IPS-18c (cell line): ENCODE measurements at regions not wholly inside any gene's neighbourhood (a gene's known extent, or its start where the extent isn't known, plus 50 kb on each side); places are given as distances from the start of the nearest gene placed in this dataset.

Source experiments
- H3K4me3 ChIP-seq: 2 replicates; pipeline ENCODE4 v1.7.0; 2013; ENCODE audit warnings: low read depth, mild to moderate bottlenecking, low read length, moderate library complexity; ENCODE audit not compliant: insufficient read depth
- H3K9me3 ChIP-seq: one replicate; pipeline ENCODE4 v1.6.1; 2013; ENCODE audit warnings: mild to moderate bottlenecking, low read length, moderate library complexity; ENCODE audit not compliant: control insufficient read depth, insufficient read depth

DNA sequence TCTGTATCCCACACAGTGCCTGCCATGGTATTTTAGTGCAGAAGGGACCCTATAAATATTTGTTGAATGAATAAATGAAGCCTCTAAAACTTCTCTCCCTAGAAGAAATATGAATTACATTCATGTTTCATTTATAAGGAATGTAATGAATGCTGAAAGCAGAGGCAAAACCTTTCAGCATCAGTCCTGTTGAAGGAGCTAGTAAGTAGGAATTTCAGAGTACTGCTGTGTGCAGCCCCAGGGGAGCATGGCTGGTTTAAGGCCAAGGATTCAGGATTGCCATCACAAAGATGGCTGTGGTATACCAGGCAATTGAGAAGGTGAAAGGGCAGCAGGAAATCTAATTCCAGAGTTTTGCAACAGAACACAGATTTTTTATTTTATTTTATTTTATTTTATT lies 1131.4 kb downstream of the IGSF11 start:
- Histone ChIP-seq H3K4me3 (no peak overlapping the region), H3K9me3 (no peaks in the 10 kb centered on the region)

DNA sequence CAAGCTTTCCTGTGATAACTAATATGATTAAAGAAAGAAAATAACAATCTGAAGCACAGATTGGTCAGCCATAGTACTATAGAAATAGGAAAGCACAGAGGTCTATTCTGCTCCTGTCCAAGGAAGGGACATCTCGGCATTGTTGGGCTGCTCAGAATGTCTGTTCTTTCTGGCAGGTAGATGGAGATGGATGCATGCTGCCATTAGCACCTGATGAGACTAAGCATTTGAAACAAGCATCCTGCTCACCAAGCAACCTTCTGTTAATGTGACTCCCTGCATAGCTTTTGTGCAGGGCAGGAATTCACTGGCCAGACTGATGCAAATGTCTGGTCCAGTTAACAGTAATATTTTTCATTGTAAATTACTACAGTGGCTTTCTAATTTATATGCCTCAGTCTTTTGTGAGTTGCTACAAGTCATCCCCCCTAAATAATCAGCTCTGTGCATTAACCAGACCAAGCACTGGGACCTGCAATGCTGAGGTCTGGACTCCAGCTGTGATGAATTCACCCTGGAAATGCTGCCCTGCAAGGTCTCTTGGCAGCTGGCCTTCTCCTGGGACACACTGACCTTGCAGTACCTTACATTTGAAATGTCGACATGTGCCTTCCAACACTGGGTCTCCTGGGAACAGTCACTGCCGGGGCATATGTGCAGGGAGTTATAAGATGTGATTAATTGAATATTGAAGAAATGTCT lies 1123.7 kb downstream of the IGSF11 start:
- H3K9me3 ChIP-seq = no peaks in the 10 kb centered on the region
- no peak overlapping the region for H3K4me3 ChIP-seq

DNA sequence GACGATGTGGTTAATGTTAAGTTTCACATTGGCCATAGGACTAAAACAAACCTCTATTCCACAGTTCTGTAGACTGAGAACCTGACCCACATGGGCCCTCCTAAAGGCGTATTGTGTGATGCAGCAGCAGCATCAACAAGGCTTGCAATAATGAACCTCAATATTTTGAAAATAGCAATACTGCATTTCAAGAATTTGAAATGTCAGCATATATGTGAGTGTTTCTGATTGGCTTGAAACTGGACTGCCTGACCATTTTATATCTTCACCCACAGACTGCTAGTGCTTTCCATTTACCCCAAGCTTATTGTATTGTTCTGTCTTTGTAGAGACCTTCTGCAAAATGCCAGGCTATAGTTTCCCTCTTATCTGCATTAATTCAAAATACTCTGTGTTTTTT lies 1122.3 kb downstream of the IGSF11 start:
- Histone ChIP-seq H3K9me3 (no peaks in the 10 kb centered on the region), H3K4me3 (no peak overlapping the region)

DNA sequence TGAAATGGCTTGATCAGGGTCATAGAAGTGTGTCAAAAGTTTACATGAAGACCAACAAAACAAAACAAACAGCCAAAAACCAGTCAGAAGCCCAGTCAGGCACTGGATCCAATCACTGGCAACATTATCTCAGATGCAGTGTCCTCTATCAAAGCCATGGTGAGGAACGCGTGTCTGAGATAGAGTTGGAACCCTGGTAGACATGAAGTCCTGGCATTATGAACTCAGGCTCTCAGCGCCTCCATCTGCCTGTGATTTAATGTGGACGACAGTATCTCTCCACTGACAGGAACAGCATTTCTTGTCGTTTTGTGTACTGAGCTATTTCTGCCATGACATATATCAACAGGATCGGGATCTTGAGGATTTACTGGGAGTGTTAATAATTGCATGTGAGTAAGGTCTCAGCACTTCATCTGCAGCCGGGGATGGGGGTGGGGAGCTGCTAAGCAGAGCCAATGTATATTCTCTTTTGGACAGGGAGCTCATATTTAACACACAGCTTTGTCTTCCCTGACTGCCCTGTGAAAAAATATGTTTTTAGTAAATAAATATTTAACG lies 1120.0 kb downstream of the IGSF11 start:
- H3K4me3 ChIP-seq = no peak overlapping the region
- no peaks in the 10 kb centered on the region for H3K9me3 ChIP-seq

DNA sequence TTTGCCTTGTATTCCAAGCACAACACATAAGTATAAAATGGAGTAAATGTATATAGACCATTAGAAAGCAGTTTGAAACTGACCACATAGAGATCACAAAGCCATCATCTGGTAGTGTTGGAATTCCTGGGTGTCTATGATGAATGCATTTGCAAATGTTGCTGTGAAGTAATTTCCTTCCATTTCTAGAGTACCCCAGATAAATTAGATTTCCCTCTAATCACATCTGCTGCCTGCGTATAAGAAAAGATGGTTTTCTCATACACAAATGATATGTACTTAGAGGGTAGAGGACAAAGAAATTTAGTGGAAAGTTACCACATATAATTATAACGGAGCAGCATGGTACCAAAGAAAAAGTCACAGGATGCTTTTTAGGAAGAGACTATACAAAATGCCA lies 1117.8 kb downstream of the IGSF11 start:
- Histone ChIP-seq H3K4me3 (no peak overlapping the region), H3K9me3 (no peaks in the 10 kb centered on the region)

DNA sequence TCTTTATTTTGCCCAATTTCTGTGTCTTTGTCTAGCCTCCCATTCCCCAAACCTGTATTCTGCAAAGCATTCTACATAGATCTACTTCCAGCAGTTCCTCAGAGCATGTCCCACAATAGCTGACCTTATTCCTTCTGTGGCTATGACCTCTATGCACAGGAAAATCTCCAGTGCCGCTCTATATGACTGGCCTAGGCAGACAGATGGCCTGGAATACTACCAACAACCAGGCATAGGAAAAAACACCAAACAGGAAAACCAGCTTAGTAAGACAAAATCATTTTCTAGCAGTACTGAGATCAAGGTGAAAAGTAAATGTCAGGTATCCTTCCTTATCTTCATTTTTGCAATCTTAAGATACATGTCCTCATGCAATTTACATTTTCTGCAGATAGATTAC lies 1115.0 kb downstream of the IGSF11 start:
- no peak overlapping the region for H3K4me3 ChIP-seq
- no peaks in the 10 kb centered on the region for H3K9me3 ChIP-seq

DNA sequence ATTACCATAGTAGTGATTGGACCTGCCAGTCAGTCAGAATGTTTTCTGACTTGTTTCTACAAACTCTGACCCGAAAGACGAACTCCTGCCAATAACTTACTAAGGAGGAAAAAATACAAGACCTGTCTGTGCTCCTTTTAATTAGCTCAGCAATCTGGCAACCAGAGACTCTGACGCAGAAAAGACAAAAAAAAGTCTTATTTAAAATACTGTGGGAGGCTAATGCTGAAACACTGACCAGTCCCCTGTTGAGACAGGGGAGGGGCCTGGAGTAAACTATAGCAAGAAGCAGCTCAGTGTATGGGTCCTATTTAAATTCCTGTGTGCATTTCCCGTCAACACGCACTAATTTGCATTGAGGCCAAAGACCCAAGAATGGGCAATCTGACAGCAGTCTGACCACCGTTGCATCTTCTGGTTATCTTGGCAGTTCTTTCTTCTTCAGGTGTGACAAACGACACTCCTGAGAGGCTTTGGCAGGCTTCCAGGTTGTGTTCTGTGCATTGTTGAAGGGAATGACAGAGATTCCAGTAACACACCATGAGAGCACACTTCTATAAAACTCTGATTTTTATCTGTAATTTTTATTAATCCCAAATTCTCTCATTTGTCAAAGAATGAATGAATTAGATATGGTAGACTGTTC lies 1114.3 kb downstream of the IGSF11 start:
- Histone ChIP-seq H3K9me3 (no peaks in the 10 kb centered on the region), H3K4me3 (no peak overlapping the region)

DNA sequence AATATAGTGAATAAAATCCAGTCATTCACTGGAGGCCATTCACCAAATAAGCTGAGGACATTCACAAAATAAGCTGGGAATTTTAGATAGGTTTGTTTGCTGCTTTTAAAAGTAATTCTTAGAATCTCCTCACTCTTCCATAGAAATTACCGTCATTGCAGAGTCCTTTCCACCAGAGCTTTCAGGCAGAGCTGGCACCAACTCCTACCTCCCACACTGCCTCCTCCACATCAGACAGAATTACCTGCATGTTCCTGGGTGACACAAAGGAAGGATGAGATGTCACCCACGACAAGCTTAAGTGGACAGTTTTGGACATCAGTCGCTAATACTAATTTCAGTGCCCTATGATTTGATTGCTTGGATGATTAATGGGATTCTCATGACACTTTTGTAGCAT lies 1113.2 kb downstream of the IGSF11 start:
- H3K4me3 ChIP-seq = no peak overlapping the region
- no peaks in the 10 kb centered on the region for H3K9me3 ChIP-seq

DNA sequence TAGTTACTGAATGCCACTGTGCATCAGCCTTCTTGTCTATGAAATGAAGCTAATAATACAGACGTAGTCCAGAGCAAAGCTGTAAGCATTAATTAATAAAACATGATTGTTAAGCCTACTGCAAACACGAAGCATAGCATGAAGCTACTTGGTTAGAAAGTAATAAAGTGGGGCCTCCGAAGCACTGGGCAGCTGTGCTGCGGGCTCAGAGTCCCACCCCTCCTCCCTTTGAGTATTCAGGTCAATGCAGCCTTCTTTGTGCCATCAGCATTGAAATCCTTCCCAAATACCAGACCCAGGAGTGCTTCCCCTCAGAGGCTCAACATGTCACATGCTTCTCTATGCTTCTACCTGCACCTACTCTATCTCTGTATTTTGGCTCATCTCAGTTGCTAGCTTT lies 1112.6 kb downstream of the IGSF11 start:
- no peaks in the 10 kb centered on the region for H3K9me3 ChIP-seq

DNA sequence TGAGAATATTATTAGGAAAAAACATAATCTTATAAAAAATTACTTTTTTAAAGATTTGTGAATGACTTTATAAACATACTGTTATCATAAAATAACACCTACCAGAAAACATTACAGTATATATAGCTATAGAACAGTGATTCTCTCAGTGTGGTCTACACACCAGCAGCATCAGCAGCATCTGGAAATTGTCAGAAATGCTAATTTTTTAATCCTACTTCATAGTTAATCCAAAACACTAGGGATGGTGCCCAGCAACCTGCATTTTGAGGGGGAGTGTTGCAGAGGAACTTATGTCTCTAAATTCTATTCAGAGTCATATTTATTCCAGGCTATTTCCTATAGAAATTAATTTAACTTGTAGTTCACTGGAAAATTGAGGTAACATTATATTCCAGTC lies 1107.8 kb downstream of the IGSF11 start:
- Histone ChIP-seq H3K9me3 (no peaks in the 10 kb centered on the region), H3K4me3 (no peak overlapping the region)

More for the DNA sequence above, 1112.6 kb downstream of the IGSF11 start:
- no peak overlapping the region for H3K4me3 ChIP-seq

DNA sequence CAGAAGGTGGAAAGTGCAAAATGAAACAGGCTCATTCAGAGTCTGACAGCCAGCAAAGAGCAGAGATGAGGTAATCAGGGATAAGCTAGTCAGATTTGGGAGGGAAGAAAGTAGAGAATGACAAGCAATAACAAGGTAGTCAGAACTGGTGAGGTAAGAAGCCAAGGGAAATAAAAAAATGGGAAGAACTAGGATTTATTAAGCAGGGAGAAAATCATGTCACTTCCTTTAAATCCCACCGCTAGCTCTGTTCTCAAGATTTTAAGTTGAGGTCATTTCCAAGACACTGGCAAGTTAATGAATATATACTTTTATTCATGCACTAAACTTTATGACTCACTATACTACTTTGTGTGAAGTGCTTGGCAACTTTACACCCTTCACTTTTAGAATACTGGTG lies 1106.8 kb downstream of the IGSF11 start:
- Histone ChIP-seq H3K9me3 (no peaks in the 10 kb centered on the region), H3K4me3 (no peak overlapping the region)

DNA sequence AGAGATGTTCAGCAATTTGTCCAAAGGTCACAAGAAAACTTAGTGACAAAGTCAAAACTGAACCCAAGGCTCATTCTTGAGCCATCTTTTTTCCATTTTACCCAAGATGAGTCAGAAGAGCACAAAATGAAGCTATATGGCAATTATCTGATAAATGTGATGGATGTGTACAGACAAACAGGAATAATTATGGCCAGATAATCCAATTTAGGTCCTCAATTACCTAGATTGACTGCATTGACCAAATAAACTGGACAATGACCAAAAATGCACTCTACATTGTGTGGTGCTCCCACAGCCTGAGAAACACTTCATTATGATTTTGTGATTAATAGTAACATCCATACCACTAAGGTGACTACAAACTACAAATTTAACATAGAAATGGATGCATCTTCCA lies 1105.8 kb downstream of the IGSF11 start:
- Histone ChIP-seq H3K4me3 (no peak overlapping the region), H3K9me3 (no peaks in the 10 kb centered on the region)

DNA sequence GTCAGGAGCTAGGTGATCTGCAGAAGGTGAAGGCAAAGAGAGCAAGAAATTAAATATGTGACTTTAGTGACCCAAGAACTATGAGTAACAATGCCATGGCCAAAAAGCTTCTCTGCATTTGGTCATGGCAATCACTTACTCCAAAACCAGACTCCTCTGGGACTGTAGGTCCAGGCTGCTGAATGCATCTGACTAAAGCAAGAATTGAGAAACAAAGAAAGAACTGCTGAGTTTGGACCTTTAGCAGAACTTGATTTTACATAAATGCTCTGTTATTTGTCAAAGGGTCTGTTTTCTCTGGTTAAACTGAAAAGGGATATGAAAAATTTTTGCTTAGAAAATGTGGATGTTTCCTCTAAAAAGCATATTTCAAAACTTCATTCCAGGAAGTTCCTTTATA lies 1102.2 kb downstream of the IGSF11 start:
- H3K9me3 ChIP-seq = no peaks in the 10 kb centered on the region
- no peak overlapping the region for H3K4me3 ChIP-seq

DNA sequence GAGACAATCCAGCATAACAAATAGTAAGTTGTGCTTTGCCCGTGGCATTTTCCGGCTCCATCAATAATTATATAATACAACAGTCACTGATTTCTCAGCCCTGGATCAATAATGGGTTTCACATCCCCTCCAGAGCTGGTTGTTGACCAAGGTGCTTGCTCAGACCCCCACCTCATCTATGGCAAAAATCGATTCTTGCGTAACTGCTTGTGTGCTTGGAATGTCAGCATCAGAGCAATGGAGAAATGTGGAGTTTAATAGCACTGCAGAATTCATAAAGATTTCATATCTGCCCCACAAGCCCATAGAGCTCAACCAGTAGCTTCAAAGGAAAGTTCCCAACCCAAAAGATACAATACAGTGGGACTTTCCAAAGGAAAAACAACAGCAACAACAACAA lies 1098.5 kb downstream of the IGSF11 start:
- Histone ChIP-seq H3K4me3 (no peak overlapping the region), H3K9me3 (no peaks in the 10 kb centered on the region)

DNA sequence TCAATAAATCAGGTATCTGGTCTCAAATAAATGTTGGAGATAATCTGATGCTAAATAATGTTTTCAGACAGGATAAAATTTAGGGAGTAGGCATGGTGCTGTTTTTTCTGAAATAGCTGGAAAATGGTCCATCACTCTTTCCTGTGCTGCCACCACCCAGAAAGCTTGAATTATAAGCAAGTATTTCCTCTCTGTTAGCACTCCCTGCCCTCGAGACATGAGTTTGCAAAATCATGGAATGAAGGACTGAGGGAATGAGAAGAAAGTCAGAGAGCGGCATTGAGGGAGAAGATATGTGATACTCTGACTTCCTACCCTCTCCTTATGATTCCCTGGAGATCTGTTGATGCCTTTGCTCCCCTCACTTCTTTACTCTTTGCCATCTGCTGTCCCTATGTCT lies 1095.7 kb downstream of the IGSF11 start:
- Histone ChIP-seq H3K4me3 (no peak overlapping the region), H3K9me3 (no peaks in the 10 kb centered on the region)

DNA sequence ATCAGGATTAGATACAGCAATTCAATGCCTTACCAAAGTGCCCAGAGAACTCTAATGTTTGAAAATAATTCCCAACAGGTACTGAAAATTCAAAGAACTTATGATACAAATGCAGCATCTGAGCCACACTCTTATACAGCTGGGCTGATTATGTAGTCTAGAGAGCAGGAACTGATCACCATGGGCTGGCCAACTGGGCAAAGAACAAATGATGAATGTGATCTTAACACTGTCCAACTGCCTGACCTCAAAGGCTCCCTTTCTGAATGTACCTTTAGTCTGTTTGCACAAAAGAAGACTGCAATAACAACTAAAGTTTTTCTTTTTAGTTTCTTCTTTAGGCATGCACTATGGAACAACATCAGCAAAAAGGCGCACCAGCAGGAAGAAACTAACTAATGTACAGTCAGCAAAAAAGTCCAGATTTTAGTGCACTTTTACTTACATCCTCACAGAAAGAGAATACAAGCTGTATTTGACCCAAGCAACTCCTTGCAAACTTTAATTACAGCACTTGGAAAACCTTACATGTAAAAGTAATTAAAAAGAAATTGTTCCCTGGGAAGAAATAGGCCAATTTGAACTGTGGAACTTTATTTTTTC lies 1095.1 kb downstream of the IGSF11 start:
- Histone ChIP-seq H3K4me3 (no peak overlapping the region), H3K9me3 (no peaks in the 10 kb centered on the region)

DNA sequence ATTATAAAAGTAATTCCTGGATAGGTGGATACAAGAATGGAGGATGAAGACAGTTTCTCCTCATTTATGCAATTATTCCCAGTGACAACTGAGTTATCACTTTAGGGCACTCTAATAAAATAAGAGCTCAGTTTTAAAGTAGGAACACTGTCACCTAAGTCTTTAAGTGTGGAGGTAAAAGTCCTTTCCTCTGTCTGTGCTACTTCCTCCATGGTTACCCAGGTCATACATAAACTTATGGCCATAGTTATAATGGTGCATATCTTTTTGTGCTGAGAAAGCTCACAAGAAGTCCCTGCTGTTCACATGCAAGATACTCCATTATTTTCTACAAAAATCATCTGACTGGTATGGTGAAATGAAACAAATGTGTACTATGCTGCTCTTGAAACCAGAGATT lies 1093.6 kb downstream of the IGSF11 start:
- Histone ChIP-seq H3K4me3 (no peak overlapping the region), H3K9me3 (no peaks in the 10 kb centered on the region)

DNA sequence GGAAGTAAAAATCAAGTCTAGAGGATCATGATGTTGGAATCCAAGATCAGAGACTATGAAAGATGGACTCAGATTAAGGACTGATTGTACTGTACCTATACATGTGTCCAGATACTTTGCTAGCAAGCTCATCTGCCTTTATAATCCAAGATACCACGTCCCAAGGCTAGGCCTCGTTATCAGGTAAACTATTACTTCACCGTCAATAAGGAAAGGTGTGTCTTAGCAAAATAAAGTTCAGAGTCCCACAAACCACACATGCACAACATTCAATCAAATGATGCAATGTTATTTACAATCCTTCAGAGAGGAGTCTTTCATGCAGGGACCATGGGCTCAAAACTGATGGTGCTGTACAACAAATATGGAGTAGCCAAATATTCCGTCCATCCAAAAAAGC lies 1092.9 kb downstream of the IGSF11 start:
- Histone ChIP-seq H3K9me3 (no peaks in the 10 kb centered on the region), H3K4me3 (no peak overlapping the region)
